ENCODE measurements at regions not wholly inside any gene's neighbourhood (a gene's known extent, or its start where the extent isn't known, plus 50 kb on each side); places are given as distances from the start of the nearest gene placed in this dataset.

- no peak for TF ChIP-seq CTCF (IDR thresholded peaks at IDR 0.05; ENCODE audit: unreplicated experiment)
- Mint-ChIP-seq H3K9me3 (ENCODE audit: low read depth, unreplicated experiment) (peaks cover 3% of the 10 kb centered on the region), H3K36me3 (ENCODE audit: insufficient read depth, unreplicated experiment) (no peaks in the 10 kb centered on the region), H3K27me3 (ENCODE audit: unreplicated experiment) (no peaks in the 10 kb centered on the region), H3K4me1 (ENCODE audit: low read depth, unreplicated experiment) (no peaks in the 10 kb centered on the region), H3K4me3 (ENCODE audit: low read depth, unreplicated experiment) (no peak overlapping the region), H3K27ac (ENCODE audit: unreplicated experiment) (no peak overlapping the region)
- CTCF ChIA-PET, result no interaction called here
- BruUV-seq (replicated peaks), result no TSS peak
- DNase-seq, result no peak
- intact Hi-C loops (cut with micrococcal nuclease; ENCODE audit: unreplicated experiment), result no loop called here
Observed at GRCh38 chr1:242634732-242635131, 110.2 kb upstream of the PLD5 start.

GRCh38 chr1:242629396-242629795 is 104.9 kb upstream of the PLD5 start:
- Mint-ChIP-seq H3K4me3 (ENCODE audit: low read depth, unreplicated experiment) (no peak overlapping the region), H3K4me1 (ENCODE audit: low read depth, unreplicated experiment) (no peaks in the 10 kb centered on the region), H3K9me3 (ENCODE audit: low read depth, unreplicated experiment) (peaks cover 3% of the 10 kb centered on the region), H3K27me3 (ENCODE audit: unreplicated experiment) (peaks cover 10% of the 10 kb centered on the region), H3K36me3 (ENCODE audit: insufficient read depth, unreplicated experiment) (no peaks in the 10 kb centered on the region), H3K27ac (ENCODE audit: unreplicated experiment) (no peak overlapping the region)
- intact Hi-C loops (cut with micrococcal nuclease; ENCODE audit: unreplicated experiment), result no loop called here
- CTCF ChIA-PET, result no interaction called here
- no TSS peak for BruUV-seq (replicated peaks)
- no peak for TF ChIP-seq CTCF (IDR thresholded peaks at IDR 0.05; ENCODE audit: unreplicated experiment)
- DNase-seq, result no peak

GRCh38 chr1:242623756-242624155 is 99.3 kb upstream of the PLD5 start:
- H3K36me3 Mint-ChIP-seq (ENCODE audit: insufficient read depth, unreplicated experiment), result no peaks in the 10 kb centered on the region
- CTCF ChIA-PET, result no interaction called here
- peaks cover 18% of the 10 kb centered on the region for H3K27me3 Mint-ChIP-seq (ENCODE audit: unreplicated experiment)
- H3K27ac Mint-ChIP-seq (ENCODE audit: unreplicated experiment), result no peak overlapping the region
- no peak for DNase-seq
- no peaks in the 10 kb centered on the region for H3K4me1 Mint-ChIP-seq (ENCODE audit: low read depth, unreplicated experiment)
- TF ChIP-seq CTCF (IDR thresholded peaks at IDR 0.05; ENCODE audit: unreplicated experiment), result no peak
- peaks cover 6% of the 10 kb centered on the region for H3K9me3 Mint-ChIP-seq (ENCODE audit: low read depth, unreplicated experiment)
- H3K4me3 Mint-ChIP-seq (ENCODE audit: low read depth, unreplicated experiment), result no peak overlapping the region
- intact Hi-C loops (cut with micrococcal nuclease; ENCODE audit: unreplicated experiment), result no loop called here
- no TSS peak for BruUV-seq (replicated peaks)

- no TSS peak for BruUV-seq (replicated peaks)
- Mint-ChIP-seq H3K27ac (ENCODE audit: unreplicated experiment) (no peak overlapping the region), H3K4me1 (ENCODE audit: low read depth, unreplicated experiment) (no peaks in the 10 kb centered on the region), H3K4me3 (ENCODE audit: low read depth, unreplicated experiment) (no peak overlapping the region), H3K9me3 (ENCODE audit: low read depth, unreplicated experiment) (peaks cover 6% of the 10 kb centered on the region), H3K27me3 (ENCODE audit: unreplicated experiment) (peaks cover 18% of the 10 kb centered on the region), H3K36me3 (ENCODE audit: insufficient read depth, unreplicated experiment) (no peaks in the 10 kb centered on the region)
- intact Hi-C loops (cut with micrococcal nuclease; ENCODE audit: unreplicated experiment), result no loop called here
- no peak for DNase-seq
- CTCF ChIA-PET, result no interaction called here
- no peak for TF ChIP-seq CTCF (IDR thresholded peaks at IDR 0.05; ENCODE audit: unreplicated experiment)
Observed at GRCh38 chr1:242623119-242623518, 98.6 kb upstream of the PLD5 start.
